Aorta (tissue), 5 donors: ENCODE measurements at regions not wholly inside any gene's neighbourhood (a gene's known extent, or its start where the extent isn't known, plus 50 kb on each side); places are given as distances from the start of the nearest gene placed in this dataset.

ENCODE experiments used
- ATAC-seq: fragments of 200-7000 bp; cut with Tn5 transposase; one replicate; pipeline ENCODE4 v1.9.1; 2022; ENCODE audit warnings: moderate library complexity; ENCODE audit not compliant: low FRiP score
- DNase-seq, 2 donors: peaks; one replicate each; pipeline ENCODE4 v3.0.0-alpha.2; 2020
- H3K27ac ChIP-seq, 2 donors: one replicate each; pipeline ENCODE4 v1.5.1; 2013; ENCODE audit warnings: low read length in 2 of 2, mild to moderate bottlenecking in 2 of 2, moderate library complexity in 2 of 2, control low read depth in 1 of 2, inconsistent platforms in 1 of 2, low read depth in 1 of 2
- H3K27me3 ChIP-seq, 2 donors: one replicate each; pipeline ENCODE4 v1.6.1; 2013; ENCODE audit warnings: control low read depth in 1 of 2, low read length in 1 of 2, mild to moderate bottlenecking in 1 of 2, moderate library complexity in 1 of 2; ENCODE audit not compliant: insufficient read depth in 2 of 2, control insufficient read depth in 1 of 2
- H3K36me3 ChIP-seq, 2 donors: one replicate each; pipeline ENCODE4 v1.6.1; 2013; ENCODE audit warnings: control low read depth in 1 of 2, low read length in 1 of 2, mild to moderate bottlenecking in 1 of 2; ENCODE audit not compliant: insufficient read depth in 2 of 2, control insufficient read depth in 1 of 2
- H3K4me1 ChIP-seq, 2 donors: one replicate each; pipeline ENCODE4 v1.6.1; 2013; ENCODE audit warnings: low read length in 2 of 2, control low read depth in 1 of 2, mild to moderate bottlenecking in 1 of 2, moderate library complexity in 1 of 2; ENCODE audit not compliant: insufficient read depth in 2 of 2, control insufficient read depth in 1 of 2
- H3K4me3 ChIP-seq, 2 donors: one replicate each; pipeline ENCODE4 v1.5.1; 2013; ENCODE audit warnings: low read length in 2 of 2, control low read depth in 1 of 2, mild to moderate bottlenecking in 1 of 2
- H3K9me3 ChIP-seq: one replicate; pipeline ENCODE4 v1.6.1; 2013; ENCODE audit warnings: mild to moderate bottlenecking, low read length; ENCODE audit not compliant: control insufficient read depth
- WGBS, 2 donors: extraction: QIAGEN DNeasy Blood & Tissue Kit; methylation state at CpG; one replicate each; pipeline ENCODE4 v1.1.7; 2013; 5-methylcytosine and 5-hydroxymethylcytosine counted together
- intact Hi-C, 2 donors: fragments of 100-400 bp; cut with DNase I; formaldehyde crosslinking; loops; one replicate each; pipeline versions ENCODE4 v1.14.2 to v1.15.0; 2022
- donor health status: healthy with polysubstance abuse.
- donor health status: Bipolar disorder and iron deficiency.
- donor health status: DM: no; HTN: no; CAD: no.
- donor health status: DM: no; HTN: no; CAD: no.
- donor health status: DM: yes; HTN: yes; CAD: no.

- DNase-seq (no peak), ATAC-seq (no peak)
- intact Hi-C loops: no loop called here
- H3K27me3 ChIP-seq: no peaks in the 10 kb centered on the region
- WGBS, 2 donors: 86 to 88% methylated on average over 1 of the region's 1 CpG
- peaks cover 2% of the 10 kb centered on the region for H3K9me3 ChIP-seq
- no peaks in the 10 kb centered on the region for H3K4me1 ChIP-seq
- no peaks in the 10 kb centered on the region for H3K36me3 ChIP-seq
- no peak overlapping the region for H3K4me3 ChIP-seq
- no peak overlapping the region for H3K27ac ChIP-seq
Observed at GRCh38 chr6:40028449-40028848, 94.2 kb upstream of the MOCS1 start.

GRCh38 chr6:40022867-40023266, 88.6 kb upstream of the MOCS1 start:
- ATAC-seq (no peak), DNase-seq (no peak)
- Histone ChIP-seq H3K27me3 (no peaks in the 10 kb centered on the region), H3K27ac (no peak overlapping the region), H3K36me3 (no peaks in the 10 kb centered on the region), H3K4me3 (no peak overlapping the region), H3K4me1 (no peaks in the 10 kb centered on the region), H3K9me3 (peaks cover 8% of the 10 kb centered on the region)
- intact Hi-C loops: no loop called here
- WGBS, 2 donors: 88 to 90% methylated on average over 6 of the region's 6 CpGs

- Histone ChIP-seq H3K27ac (no peak overlapping the region), H3K4me3 (no peak overlapping the region), H3K4me1 (no peaks in the 10 kb centered on the region), H3K36me3 (no peaks in the 10 kb centered on the region), H3K9me3 (peaks cover 10% of the 10 kb centered on the region), H3K27me3 (no peaks in the 10 kb centered on the region)
- DNase-seq (no peak), ATAC-seq (no peak)
- intact Hi-C loops: no loop called here
Observed at GRCh38 chr6:40020166-40020565, 85.9 kb upstream of the MOCS1 start.

GRCh38 chr6:40015530-40015929, 81.3 kb upstream of the MOCS1 start:
- H3K4me3 ChIP-seq: no peak overlapping the region
- intact Hi-C loops: no loop called here
- 97 to 98% methylated on average over 1 of the region's 1 CpG for WGBS, 2 donors

GRCh38 chr6:40011844-40012243, 77.6 kb upstream of the MOCS1 start:
- H3K9me3 ChIP-seq: no peaks in the 10 kb centered on the region
- H3K4me3 ChIP-seq: no peak overlapping the region
- H3K36me3 ChIP-seq: no peaks in the 10 kb centered on the region
- H3K27ac ChIP-seq: no peak overlapping the region
- H3K4me1 ChIP-seq: no peaks in the 10 kb centered on the region
- intact Hi-C loops: no loop called here
- WGBS, 2 donors: 81 to 86% methylated on average over 4 of the region's 4 CpGs
- H3K27me3 ChIP-seq: no peaks in the 10 kb centered on the region
- DNase-seq (no peak), ATAC-seq (no peak)

More at GRCh38 chr6:40015530-40015929, 81.3 kb upstream of the MOCS1 start:
- Histone ChIP-seq H3K27me3 (no peaks in the 10 kb centered on the region), H3K36me3 (no peaks in the 10 kb centered on the region), H3K4me1 (no peaks in the 10 kb centered on the region), H3K9me3 (peaks cover 6% of the 10 kb centered on the region), H3K27ac (no peak overlapping the region)
- ATAC-seq: no peak
- DNase-seq: no peak

- intact Hi-C loops: no loop called here
- Histone ChIP-seq H3K4me3 (no peak overlapping the region), H3K27ac (no peak overlapping the region), H3K9me3 (peaks cover 2% of the 10 kb centered on the region), H3K27me3 (no peaks in the 10 kb centered on the region), H3K36me3 (no peaks in the 10 kb centered on the region), H3K4me1 (no peaks in the 10 kb centered on the region)
- 71 to 84% methylated on average over 4 of the region's 4 CpGs for whole genome bisulfite sequencing, 2 donors
- ATAC-seq (no peak), DNase-seq (no peak)
Observed at GRCh38 chr6:40000964-40001515, 66.8 kb upstream of the MOCS1 start.

- no peak overlapping the region for H3K4me3 ChIP-seq
- H3K27me3 ChIP-seq: no peaks in the 10 kb centered on the region
- DNase-seq: no peak
- 57 to 58% methylated on average over 11 of the region's 11 CpGs for WGBS, 2 donors
- no peaks in the 10 kb centered on the region for H3K36me3 ChIP-seq
- intact Hi-C loops: no loop called here
- peaks cover 2% of the 10 kb centered on the region for H3K9me3 ChIP-seq
- ATAC-seq: no peak
- no peak overlapping the region for H3K27ac ChIP-seq
- no peaks in the 10 kb centered on the region for H3K4me1 ChIP-seq
Observed at GRCh38 chr6:39999006-39999867, 65.0 kb upstream of the MOCS1 start.

GRCh38 chr6:39998126-39998525, 63.9 kb upstream of the MOCS1 start:
- no peaks in the 10 kb centered on the region for H3K4me1 ChIP-seq
- DNase-seq: no peak
- peaks cover 2% of the 10 kb centered on the region for H3K9me3 ChIP-seq
- WGBS, 2 donors: 90 to 92% methylated on average over 4 of the region's 4 CpGs
- intact Hi-C loops: no loop called here
- H3K27me3 ChIP-seq: no peaks in the 10 kb centered on the region
- H3K4me3 ChIP-seq: no peak overlapping the region
- H3K27ac ChIP-seq: no peak overlapping the region
- no peaks in the 10 kb centered on the region for H3K36me3 ChIP-seq
- no peak for ATAC-seq

GRCh38 chr6:39997101-39997635, 62.9 kb upstream of the MOCS1 start:
- ATAC-seq: no peak
- intact Hi-C loops: no loop called here
- no peak for DNase-seq
- no peaks in the 10 kb centered on the region for H3K36me3 ChIP-seq
- no peak overlapping the region for H3K4me3 ChIP-seq
- H3K27ac ChIP-seq: no peak overlapping the region
- H3K27me3 ChIP-seq: no peaks in the 10 kb centered on the region
- WGBS, 2 donors: 87% methylated on average over 8 of the region's 8 CpGs
- no peaks in the 10 kb centered on the region for H3K4me1 ChIP-seq
- H3K9me3 ChIP-seq: peaks cover 7% of the 10 kb centered on the region
